ENCODE measurements at regions not wholly inside any gene's neighbourhood (a gene's known extent, or its start where the extent isn't known, plus 50 kb on each side); places are given as distances from the start of the nearest gene placed in this dataset.

DNA sequence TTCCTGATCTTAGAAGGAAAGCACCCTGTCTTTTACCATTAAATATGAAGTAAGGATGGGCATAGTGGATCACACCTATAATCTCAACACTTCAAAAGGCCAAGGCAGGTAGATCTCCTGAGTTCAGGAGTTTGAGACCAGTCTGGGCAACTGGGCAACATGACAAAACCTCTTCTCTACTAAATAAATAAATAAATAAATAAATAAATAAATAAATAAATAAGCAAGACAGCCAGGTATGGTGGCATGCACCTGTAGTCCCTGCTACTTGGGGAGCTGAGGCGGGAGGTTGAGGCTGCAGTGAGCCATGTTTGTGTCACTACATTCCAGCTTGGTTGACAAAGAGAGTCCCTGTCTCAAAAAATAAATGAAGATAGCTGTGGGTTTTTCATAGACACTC is 313.1 kb downstream of the RPS24 start:
- DNase-seq (ENCODE audit: low spot score in 2 of 2): no peak

DNA sequence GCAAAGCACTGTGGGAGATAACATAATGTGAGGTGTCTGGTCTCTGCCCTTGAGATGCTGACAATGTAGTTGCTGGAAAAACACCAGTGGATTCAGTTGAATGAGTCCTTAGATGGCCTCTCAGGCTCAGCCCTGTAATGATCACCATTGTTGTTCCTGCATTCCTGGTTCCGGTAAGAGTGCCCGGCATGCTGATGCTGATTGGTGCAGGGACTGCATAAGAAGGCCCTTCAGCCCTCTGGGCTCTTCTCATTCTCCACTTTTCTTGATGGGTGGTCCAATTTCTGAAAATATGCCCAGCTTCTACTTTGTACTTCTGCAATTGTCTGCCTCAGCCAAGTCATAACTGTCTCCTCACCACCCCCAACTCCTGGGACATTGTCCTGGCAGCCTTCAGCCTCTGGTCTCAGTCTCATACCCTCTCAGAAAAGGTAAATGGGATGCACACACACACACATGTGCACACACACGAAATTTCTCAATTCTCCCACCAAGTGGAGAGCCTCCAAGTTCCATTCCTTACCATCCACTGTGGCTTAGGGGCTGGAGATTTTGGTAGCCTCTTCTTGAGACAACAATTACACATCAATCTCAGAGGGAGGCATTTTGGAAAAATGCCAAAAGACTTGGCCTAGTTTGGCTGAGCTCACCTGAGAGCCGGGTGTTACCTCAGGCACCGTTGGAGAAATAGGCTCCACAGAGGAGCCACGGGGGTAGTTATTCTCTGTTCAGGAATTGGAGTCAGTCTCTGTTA is 314.9 kb downstream of the RPS24 start:
- WGBS, 2 donors: 69 to 75% methylated on average over 6 of the region's 6 CpGs
- Histone ChIP-seq H3K27me3 (no peaks in the 10 kb centered on the region), H3K4me3 (no peak overlapping the region), H3K4me1 (peaks cover 0 to 5% (median 0%) of the 10 kb centered on the region in 4 donors), H3K36me3 (no peaks in the 10 kb centered on the region), H3K9me3 (no peaks in the 10 kb centered on the region), H3K27ac (no peak overlapping the region)
- DNase-seq (ENCODE audit: low spot score in 2 of 2): no peak
- TF ChIP-seq POLR2A (IDR thresholded peaks at IDR 0.05) (no peak), EP300 (IDR thresholded peaks at IDR 0.05) (no peak)
- TF ChIP-seq, protein P1, sequence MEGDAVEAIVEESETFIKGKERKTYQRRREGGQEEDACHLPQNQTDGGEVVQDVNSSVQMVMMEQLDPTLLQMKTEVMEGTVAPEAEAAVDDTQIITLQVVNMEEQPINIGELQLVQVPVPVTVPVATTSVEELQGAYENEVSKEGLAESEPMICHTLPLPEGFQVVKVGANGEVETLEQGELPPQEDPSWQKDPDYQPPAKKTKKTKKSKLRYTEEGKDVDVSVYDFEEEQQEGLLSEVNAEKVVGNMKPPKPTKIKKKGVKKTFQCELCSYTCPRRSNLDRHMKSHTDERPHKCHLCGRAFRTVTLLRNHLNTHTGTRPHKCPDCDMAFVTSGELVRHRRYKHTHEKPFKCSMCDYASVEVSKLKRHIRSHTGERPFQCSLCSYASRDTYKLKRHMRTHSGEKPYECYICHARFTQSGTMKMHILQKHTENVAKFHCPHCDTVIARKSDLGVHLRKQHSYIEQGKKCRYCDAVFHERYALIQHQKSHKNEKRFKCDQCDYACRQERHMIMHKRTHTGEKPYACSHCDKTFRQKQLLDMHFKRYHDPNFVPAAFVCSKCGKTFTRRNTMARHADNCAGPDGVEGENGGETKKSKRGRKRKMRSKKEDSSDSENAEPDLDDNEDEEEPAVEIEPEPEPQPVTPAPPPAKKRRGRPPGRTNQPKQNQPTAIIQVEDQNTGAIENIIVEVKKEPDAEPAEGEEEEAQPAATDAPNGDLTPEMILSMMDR (IDR thresholded peaks at IDR 0.05): no peak

More for the DNA sequence above, 313.1 kb downstream of the RPS24 start:
- Histone ChIP-seq H3K27me3 (no peaks in the 10 kb centered on the region), H3K27ac (no peak overlapping the region), H3K4me3 (no peak overlapping the region), H3K4me1 (no peaks in the 10 kb centered on the region), H3K36me3 (no peaks in the 10 kb centered on the region), H3K9me3 (no peaks in the 10 kb centered on the region)
- WGBS, 2 donors: 88 to 92% methylated on average over 1 of the region's 1 CpG
- TF ChIP-seq POLR2A (IDR thresholded peaks at IDR 0.05): no peak
- TF ChIP-seq, protein P1 (IDR thresholded peaks at IDR 0.05): no peak

GRCh38 chr10:78349165-78349516 is 315.5 kb downstream of the RPS24 start:
- TF ChIP-seq POLR2A (IDR thresholded peaks at IDR 0.05) (no peak), EP300 (IDR thresholded peaks at IDR 0.05) (no peak)
- TF ChIP-seq, protein P1 (IDR thresholded peaks at IDR 0.05): no peak
- Histone ChIP-seq H3K27me3 (no peaks in the 10 kb centered on the region), H3K4me1 (peaks cover 0 to 6% (median 0%) of the 10 kb centered on the region in 4 donors), H3K4me3 (no peak overlapping the region), H3K36me3 (no peaks in the 10 kb centered on the region), H3K27ac (no peak overlapping the region), H3K9me3 (no peaks in the 10 kb centered on the region)
- DNase-seq (ENCODE audit: low spot score in 2 of 2): no peak
- 93 to 100% methylated on average over 4 of the region's 4 CpGs for WGBS, 2 donors

GRCh38 chr10:78349911-78350663 is 316.4 kb downstream of the RPS24 start:
- DNase-seq (ENCODE audit: low spot score in 2 of 2): no peak

More at GRCh38 chr10:78349911-78350663, 316.4 kb downstream of the RPS24 start:
- TF ChIP-seq POLR2A (IDR thresholded peaks at IDR 0.05): no peak
- no peak for TF ChIP-seq EP300 (IDR thresholded peaks at IDR 0.05)
- TF ChIP-seq, protein P1 (IDR thresholded peaks at IDR 0.05): no peak
- Histone ChIP-seq H3K27ac (no peak overlapping the region), H3K36me3 (no peaks in the 10 kb centered on the region), H3K4me3 (no peak overlapping the region), H3K4me1 (peaks cover 0 to 6% (median 0%) of the 10 kb centered on the region in 4 donors), H3K27me3 (no peaks in the 10 kb centered on the region), H3K9me3 (no peaks in the 10 kb centered on the region)
- 94 to 97% methylated on average over 2 of the region's 2 CpGs for WGBS, 2 donors

Data from tibial nerve (tissue), 4 donors.